ENCODE measurements at regions not wholly inside any gene's neighbourhood (a gene's known extent, or its start where the extent isn't known, plus 50 kb on each side); places are given as distances from the start of the nearest gene placed in this dataset.

DNA sequence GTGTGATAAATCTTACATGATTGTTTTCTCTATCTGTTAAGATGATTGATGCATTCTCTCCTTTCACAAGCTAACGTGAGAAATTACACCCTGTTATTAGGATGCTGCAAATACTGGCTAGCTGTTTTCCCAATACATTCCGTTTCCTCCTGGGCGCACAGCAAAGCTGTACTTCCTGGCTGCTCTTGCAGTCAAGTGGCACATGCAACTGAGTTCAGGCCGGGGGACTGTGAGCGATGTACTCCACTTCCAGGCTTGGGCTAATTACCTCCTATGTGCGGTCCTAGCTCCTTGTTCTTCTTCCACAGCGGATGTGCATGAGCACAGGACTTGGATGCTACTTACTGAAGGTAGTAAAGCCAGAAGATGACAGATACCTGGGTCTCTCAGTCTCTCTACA is 234.9 kb upstream of the SESN3 start:
- no peak for DNase-seq

DNA sequence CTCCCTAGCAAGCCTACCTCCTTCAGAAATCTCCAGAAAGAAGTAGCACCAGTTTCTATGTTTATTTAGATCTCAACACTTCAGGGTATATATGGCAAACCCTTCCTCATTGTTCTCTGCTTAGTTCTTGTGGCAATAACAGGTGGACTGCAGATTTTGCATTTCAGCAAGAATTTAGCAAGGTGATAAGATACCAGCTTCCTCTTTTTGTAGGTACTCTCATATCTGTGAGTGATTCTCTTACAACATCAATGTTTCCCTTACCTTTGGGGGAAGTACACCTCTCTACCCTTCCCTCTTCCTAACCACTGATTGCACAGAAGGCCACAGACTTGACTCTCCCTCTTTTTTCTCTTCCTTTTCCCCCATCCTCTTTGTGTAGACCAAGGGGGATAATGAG is 230.9 kb upstream of the SESN3 start:
- no peak for DNase-seq

DNA sequence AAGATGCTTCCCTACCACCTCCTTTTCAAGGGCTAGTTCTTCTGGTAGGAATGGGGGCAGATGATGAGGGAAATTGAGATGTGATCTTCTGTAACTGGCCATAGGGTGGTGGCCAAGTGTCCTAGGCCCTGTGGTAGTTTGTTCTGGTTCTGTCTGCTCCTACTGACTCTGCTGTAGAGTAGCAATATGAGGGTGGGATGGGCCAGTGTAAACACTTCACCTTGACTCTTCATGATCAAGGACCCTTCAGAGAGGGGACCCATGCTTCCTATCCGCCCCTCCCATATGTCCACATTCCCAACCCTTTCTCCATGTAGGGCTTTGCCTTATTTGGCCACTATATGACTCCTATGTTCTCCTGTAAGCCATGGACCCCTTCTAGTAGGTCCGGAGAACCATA is 230.3 kb upstream of the SESN3 start:
- no peak for DNase-seq

DNA sequence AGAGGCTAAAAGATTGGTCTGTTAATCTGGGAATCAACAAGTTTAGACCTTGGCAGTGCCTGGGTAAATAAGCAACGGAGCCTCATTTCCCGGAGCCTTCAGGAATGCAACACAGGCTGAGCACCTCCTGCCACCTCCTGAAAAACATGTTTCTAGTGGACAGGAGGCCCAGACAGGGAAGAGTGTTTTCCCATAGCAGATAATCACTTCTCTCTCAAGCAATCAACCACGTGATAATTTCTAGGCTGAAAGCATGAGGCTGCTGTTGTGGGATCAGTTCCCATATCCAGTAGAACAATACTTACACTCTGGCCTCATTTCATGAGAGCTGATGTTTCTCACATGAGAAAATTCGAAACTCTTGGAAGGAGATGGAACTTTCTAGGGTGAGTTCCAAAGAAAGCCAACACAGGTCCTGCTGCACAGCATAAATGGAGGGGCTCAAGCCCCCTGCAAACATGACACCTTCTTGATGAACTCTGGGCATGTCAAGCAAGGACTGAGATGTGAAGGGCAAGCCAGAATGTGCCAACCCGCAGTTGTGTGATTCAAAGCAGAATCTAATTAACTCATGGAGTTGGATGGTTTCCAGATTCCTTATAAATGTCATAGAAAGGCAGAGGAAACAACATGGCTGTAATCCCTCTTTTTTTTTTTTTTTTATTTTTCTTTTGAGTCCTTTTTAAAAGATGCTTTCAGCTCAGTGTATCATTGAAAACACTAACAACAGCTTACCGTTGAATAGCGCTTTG is 228.5 kb upstream of the SESN3 start:
- no peak for DNase-seq

DNA sequence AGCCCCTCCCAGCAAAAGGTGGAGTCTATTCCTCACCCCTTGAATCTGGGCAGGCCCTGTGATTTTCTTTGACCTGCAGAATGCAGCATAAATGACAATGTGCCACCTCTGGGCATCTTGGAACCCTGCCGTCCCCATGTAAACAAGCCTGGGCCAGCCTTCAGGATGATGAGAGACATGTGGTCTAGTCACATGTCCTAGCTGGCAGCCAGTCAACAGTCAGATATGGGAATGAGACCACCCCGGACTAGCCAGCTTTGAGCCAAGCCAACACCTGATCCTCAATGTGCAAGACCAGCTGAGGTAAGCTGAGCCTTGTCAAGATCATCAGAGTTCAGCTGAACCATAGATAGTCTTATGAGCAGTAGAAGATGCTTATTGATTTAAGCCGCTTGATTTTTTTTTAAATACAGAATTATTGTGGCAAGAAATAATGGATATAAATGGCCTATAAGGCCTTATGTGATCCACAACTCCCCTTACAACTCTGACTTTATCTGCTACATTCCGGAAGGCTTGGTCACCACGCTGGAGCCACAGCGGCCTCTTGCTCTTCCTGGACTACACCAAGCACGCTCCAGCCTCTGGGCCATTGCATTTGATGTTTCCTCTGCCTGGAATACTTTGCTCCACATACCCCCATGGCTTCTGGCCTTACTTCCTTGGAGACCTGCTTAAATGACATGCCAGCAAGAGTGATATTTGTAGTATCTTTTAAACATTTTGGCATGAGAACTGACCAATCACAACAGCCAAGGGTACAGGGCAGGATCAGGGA is 225.9 kb upstream of the SESN3 start:
- no peak for DNase-seq

DNA sequence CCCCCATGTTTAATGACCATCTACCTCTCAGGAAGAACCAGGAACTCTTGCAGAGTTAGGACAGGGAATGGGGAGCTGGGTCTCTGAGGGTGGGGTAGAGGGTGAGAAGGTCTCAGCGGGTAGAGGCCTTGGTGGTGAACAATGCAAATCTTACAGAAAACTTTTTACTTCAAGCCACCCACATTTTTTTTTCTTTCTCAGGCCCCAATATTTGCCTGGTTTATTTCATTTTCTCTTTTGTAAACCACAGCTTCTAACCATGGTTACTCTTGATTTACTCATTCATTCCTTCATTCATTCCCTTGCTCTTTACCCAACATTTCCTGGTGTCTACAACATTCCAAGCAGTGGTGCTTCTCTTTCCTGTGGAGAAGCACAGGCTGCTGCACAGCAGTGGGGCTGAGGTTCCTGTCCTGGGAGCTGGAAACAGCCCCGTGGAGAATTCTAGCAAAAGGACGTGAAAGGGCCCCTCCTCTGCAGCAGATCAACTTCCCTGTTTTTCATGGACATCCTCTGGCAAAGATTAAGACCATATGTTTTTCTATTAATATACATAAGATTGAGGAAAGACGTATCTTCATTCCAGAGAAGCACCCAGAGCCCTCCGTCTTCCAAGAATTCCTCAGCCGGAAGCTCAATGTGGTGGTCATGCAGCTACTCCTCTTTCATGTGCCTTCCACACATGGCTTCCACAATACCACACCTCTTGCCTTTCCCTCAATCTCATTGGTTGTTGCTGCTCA is 224.4 kb upstream of the SESN3 start:
- no peak for DNase-seq

DNA sequence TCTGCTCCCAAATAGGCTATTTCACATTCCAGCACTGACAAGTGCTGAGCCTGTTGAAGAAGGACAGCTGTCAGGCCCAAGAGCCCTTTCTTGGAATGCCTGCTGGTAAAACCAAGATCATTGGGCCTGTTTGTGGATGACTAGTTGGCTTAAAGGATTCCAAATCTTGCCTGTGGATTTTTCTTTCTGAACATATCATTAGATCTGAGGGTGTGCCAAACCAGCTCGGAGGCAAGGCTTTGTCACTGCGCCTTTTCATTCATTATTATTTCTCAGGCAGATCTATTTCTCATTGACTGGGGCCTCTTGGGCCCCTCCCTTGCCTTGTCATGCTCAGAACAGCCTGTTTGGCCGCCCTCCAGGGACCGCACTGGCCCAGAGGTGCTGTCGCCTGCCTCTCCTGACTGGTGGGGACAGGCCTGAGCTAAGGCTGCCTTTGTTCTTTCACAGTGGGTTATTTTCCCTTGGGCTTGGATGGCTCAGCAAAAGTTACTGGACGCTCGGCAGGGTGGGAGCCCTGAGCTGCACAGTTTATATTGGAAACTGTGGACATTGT is 222.7 kb upstream of the SESN3 start:
- no peak for DNase-seq

DNA sequence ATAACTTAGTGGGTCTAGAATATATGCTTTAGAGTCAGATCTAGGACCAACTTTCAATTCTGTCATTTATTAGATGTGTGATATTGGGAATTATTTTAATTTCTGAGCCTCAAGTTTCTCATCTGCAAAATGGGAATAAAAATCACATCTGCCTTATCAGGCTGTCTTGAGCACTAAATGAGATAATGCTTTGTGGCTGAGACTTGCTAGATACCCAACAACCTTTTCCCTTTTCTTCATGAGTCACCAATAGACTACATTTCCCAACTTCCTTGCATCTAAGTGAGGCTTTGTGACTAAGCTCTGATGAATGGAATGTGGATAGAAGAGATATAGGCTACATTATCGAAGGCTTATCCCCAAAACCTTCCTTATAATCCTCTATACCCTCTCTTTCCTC is 220.7 kb upstream of the SESN3 start:
- DNase-seq = no peak

DNA sequence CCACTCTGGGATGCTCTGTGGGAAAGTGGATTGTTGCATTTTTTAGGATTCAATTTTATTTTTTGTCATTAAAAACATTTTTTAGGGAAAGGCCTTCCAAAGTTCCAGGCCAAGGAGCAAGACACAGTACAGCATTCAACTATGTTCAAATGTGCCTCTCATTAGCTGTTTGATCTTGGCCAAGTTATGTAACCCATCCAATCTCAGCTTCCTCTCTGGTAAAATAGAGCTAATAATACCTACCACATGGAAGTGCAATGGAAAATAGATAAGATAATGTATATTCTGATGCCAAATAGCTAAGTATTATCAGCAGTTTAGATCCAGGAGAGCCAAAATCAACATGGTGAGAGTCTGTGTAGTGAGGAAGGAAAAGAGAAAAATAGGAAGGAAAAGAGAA is 220.3 kb upstream of the SESN3 start:
- no peak for DNase-seq

DNA sequence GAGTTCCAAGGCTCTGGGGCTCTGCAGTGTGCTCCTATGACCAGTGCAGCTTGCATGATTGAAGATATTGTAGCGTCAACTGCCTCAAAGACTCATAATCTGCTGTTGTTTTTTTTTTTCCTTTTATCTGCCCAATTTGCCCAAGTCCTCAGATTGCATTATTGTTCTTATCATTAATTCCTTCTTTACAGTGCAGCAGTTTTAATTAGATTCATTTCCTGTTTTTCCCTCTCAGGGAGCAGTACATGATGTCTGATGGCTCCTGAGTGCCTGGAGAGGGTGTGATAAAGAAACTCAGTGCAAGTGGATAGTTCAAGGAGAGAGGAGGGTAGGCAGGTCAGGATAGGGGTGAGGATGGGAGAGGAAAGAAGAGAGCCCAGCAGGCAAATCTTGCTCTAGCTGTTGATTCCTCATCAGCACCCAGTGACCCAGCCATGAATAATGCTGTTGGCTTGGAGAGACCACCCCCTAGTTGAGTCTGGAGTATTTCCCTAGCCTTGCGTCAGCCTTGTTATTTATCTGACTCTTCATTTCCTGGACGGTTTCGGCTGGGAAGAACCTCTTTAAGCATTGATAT is 219.6 kb upstream of the SESN3 start:
- no peak for DNase-seq

DNA sequence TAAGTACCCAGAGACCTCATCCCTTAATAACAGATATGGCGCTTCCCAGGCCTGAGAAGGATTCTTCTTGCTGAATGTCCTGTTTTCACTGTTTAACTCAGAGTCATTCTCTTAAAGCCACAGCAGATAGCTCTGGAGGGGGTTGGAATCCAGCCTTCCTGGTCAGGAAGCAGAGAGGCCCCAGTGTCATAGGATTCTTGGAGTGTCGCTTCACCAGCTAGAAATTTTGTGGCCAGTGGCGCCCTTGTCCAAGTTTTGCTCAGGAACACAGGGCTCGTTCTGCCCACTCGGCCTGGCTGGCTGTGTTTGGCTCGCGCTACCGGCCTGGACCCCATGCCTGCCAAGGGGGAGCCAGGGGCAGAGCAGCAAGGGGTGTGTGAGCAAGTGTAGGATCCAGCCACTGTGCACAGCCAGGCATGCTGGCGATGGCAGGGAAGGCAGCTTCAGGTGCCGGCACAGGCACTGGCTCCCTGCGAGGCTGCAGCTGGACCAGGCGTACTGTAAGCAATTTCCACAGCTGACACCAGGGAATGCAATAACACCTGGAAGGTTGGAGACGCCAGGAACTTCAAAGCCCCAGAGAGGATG is 214.8 kb upstream of the SESN3 start:
- DNase-seq = no peak

DNA sequence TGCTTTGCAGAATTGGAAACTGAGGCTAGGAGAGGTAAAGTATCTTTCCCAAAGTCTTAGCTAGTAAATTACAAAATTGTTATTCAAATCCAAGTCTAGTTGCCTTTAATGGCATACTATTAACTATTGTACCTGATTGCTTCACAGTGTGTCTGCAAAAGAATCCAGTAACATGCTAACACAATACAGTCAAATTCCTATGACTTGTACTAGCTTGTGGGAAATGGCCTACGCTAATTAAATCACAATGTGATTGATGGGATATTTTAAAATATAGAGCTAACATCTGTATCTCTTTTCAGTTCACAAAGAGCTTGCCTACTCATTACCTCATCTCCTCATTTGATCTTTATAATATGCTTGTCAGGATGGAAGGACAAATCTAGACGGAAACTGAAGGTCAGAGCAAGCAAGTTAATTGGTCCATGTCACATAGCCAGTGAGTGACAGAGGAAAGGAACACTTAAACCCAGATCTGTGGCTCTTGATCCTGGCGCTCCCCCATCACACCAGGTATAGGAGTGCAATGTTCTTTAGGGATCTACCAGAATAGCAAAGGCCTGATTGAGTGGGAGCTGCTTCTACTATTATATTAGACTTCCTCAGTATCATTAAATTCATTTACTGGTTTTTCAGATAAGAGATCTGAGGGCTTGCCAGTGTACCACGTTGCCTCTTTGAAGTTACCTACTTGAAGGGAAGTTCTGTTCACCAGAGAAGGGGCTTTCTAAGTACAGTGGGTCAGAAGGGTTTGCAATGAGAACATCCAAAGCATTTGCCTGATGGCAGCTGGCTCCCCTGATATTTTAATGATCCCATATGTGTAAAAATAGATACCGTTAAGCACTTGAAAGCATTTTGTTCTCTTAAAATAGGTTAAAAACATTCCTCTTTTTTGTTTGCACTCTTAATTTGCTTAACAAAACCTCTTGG is 213.6 kb upstream of the SESN3 start:
- DNase-seq = no peak

DNA sequence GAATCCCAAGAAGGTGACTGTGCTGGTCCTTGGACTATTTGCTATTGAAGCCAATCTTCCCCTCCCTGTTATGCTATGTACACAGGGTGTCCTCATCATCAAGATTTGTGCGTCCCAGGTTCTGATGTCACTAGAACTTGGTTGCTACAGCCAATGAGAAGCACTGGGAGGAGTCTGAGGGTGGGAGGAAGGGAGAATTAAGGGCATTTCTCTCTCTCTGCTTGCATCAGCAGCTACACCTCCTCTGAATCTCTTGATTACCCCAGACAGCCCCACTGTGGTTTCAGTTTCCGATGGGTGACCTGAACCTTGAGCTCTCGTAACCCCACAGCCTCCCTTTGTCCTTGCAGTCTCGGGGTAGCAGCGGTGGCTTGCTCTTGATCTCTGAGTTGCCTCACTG is 212.4 kb upstream of the SESN3 start:
- no peak for DNase-seq

DNA sequence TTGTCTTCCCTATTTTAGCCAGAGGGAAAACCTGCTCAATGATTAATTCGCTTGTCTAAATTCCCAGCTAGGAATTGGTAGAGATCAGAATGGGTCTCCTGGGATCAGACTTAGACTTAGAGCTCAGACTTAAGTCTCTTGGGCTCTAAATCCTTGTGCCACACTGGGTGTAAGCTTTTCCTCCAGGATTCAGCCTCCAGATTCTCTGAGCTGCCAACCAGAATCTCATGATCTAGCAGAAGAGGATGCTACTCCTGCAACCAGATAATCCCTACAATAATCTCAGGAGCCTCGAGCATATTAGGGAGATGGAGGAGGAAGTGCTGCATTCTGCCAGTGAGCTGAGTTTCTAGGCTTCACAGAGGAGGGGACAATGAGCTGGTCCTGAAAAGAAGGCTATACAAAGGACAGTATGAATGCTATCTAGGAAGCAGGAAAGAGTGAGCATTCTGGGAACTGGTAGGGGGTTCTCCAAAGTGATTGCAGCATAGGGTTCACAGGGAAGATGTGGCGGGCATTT is 211.6 kb upstream of the SESN3 start:
- no peak for DNase-seq

DNA sequence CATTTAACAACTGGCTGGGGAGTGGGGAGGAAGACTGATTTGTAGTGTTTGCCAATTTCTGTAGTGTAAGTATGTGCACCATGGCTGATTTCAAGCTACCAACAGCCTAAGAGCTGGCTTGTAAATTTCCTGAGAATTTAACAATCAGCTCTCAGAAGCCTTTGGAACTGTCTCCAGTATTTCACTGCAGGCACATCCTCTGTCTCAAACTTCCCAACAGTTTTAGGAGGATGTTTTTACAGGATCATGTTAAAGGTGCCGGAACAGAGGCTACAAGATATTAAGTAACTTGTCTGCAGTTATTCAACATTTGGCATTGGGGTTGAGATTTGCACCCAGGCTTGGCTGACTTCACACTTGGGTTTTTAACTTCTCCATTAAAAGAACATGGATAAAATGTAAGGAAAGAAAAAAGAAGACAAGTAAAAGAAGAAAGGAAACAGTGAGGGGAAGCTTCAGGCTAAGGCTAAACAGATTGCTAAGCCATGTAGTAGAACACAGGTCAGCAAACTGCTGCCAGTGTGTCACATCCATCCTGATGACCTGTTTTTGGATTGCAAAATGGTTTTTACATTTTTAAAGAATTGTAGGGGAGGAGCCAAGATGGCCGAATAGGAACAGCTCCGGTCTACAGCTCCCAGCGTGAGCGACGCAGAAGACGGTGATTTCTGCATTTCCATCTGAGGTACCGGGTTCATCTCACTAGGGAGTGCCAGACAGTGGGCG is 204.8 kb upstream of the SESN3 start:
- DNase-seq = no peak

DNA sequence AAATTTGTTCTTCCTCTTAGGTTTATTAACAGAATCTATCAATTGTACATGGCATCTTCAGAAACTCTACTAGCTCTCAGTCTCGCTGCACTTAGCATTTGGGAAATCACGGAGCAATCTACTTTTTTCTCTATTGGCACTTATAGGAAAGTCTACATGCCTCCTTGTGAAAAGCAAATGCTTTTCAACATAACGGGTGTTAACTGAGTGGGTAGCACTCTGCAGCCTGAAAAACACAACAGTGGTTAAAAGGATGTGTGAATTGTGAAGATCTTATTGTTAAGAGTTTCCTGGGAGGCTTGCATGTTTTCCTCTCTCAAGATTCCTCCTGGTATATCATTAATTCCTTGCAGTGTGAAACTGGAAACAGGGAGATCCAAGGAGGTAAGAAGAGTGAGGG is 204.2 kb upstream of the SESN3 start:
- DNase-seq = no peak

DNA sequence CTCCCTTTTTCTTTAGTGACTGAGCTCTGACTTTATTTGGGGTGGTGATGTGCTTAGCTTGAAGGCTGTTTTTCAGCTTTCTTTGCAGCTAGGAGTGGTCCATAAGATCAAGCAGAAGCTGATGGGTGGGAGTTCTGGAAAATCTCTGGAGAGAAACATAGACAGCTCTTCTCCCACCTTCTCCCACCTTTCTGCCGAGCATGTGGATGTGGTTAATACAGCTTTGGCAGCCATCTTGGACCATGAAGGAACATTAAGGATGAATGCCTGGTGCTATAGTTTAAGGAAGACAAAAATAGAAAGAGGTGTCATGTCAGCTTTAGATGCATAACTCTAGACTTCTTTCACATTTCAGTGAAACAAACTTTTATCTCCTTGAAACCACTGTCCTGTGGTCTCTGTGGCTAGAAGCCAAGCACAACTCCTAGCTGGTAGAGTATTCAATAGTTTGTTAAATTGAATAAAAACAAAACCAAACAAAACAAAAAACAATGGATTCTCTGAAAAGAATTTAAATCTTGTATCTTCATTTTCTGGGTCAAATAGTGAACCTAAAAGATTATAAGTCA is 203.6 kb upstream of the SESN3 start:
- no peak for DNase-seq

DNA sequence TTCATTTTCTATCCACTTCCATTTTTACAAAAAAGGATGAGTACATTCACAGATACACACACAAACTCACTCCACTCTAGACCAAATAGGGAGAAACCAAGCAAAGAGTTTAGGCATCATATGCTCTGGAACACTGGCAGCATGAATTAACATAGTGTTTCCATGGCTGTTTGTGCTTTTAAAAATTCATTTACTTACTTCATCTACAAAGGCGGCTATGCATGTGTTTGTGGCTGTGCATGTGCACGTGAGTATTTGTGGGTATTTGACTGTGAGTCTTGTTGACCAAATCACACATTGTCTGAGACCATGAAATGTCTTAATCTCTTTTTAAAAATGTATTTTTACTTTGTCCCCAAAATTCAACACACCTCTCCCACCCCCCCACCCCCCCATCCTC is 203.0 kb upstream of the SESN3 start:
- no peak for DNase-seq

DNA sequence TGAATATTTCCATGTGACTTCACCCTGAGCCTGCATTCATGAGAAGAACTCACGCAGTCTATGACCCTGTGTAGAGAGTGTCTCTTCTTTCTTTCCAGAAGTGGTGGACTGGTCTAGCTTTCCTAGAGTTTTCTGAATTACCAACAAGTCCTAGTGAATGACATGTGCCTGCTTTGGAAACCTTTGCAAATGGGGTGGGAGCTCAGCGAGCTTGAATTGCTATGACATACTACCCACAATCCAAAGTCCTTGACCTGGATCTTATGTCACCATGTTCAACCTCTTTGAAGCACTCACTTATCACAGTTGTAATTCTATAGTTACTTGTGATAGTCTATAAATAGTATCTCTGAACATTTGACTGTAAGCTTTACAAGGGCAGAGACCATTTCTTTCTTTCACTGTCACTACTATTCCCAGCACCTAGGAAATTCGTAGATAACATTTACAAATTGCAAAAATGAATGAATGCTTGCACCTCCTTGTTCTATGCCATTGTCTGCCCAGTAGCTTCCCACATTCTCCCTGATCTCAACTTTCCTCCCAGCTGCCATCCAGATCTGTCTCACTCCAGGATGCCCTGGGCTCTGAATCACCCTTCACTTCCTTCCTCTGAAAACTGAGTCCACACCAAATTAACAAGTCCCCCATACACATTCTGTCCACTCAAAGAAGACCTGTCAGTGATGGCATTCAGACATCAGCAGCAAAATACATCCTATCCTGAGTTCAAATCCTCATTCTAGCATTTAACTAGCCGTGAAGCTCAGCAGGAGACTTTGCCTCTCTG is 201.9 kb upstream of the SESN3 start:
- no peak for DNase-seq

All from NCI-H510A (cell line).